ENCODE measurements at regions not wholly inside any gene's neighbourhood (a gene's known extent, or its start where the extent isn't known, plus 50 kb on each side); places are given as distances from the start of the nearest gene placed in this dataset.

DNA sequence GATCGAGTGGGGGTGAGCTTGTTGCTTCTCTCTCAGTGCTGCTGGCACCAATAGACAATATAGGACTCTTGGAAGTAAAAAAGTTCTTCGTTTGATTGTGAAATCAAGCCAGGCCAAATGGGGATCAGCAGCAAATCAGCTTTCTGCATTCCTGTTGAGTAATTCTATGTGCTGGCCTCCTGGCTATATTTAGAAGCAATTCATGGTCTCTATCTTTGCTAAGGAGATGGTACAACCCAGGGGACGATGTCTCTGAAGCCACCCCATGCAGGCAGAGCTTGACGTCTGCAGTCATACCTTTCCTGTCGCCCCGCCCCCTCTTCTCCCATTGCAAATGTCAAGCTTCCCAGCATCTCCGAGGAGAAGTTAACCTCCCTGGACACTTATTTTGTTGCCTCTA, 199.1 kb downstream of the SCP2D1 start:
- TF ChIP-seq CTCF (IDR thresholded peaks at IDR 0.05; ENCODE audit: unreplicated experiment in 3 of 3) = no peak
- H3K36me3 Mint-ChIP-seq (ENCODE audit: low read depth) = no peaks in the 10 kb centered on the region
- H3K9me3 Mint-ChIP-seq = no peaks in the 10 kb centered on the region
- no peak overlapping the region for H3K27ac Mint-ChIP-seq
- peaks cover 32% of the 10 kb centered on the region for H3K27me3 Mint-ChIP-seq (ENCODE audit: low read depth)
- H3K4me3 Mint-ChIP-seq = no peak overlapping the region
- peaks cover 28% of the 10 kb centered on the region for H3K4me1 Mint-ChIP-seq

DNA sequence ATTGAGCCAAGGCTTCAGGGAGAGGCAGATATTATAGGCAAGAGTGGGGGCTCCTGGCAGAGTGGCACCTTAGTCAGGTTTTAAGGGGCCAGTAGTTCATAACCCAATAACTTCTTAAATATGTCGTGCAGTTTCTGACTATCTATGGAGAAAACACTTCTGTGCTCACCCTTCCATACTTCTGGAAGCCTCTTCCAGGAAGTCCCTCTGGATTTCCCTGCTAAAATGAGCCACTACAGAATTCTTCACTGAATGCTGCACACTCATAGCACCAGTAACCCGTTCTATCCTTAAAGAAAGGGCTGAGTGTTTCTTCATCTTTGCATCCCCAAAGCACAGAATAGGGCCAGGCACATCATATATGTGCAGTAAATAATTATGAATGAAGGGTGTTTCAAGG, 198.5 kb upstream of the SLC24A3 start:
- no peak overlapping the region for H3K4me3 Mint-ChIP-seq
- peaks cover 32% of the 10 kb centered on the region for H3K4me1 Mint-ChIP-seq
- H3K36me3 Mint-ChIP-seq (ENCODE audit: low read depth) = no peaks in the 10 kb centered on the region
- no peaks in the 10 kb centered on the region for H3K9me3 Mint-ChIP-seq
- no peak for TF ChIP-seq CTCF (IDR thresholded peaks at IDR 0.05; ENCODE audit: unreplicated experiment in 3 of 3)
- H3K27ac Mint-ChIP-seq = no peak overlapping the region
- H3K27me3 Mint-ChIP-seq (ENCODE audit: low read depth) = peaks cover 24% of the 10 kb centered on the region

- peaks cover 42% of the 10 kb centered on the region for H3K4me1 Mint-ChIP-seq
- no peak overlapping the region for H3K4me3 Mint-ChIP-seq
- no peaks in the 10 kb centered on the region for H3K9me3 Mint-ChIP-seq
- H3K36me3 Mint-ChIP-seq (ENCODE audit: low read depth) = no peaks in the 10 kb centered on the region
- no peak for TF ChIP-seq CTCF (IDR thresholded peaks at IDR 0.05; ENCODE audit: unreplicated experiment in 3 of 3)
- peaks cover 22% of the 10 kb centered on the region for H3K27me3 Mint-ChIP-seq (ENCODE audit: low read depth)
- H3K27ac Mint-ChIP-seq = peak overlapping the region in 1 of 3 experiments; percentile 63
Measured at GRCh38 chr20:19015351-19016139, 196.9 kb upstream of the SLC24A3 start.

GRCh38 chr20:19016140-19016497, 196.3 kb upstream of the SLC24A3 start:
- Mint-ChIP-seq H3K36me3 (ENCODE audit: low read depth) (no peaks in the 10 kb centered on the region), H3K27ac (peak overlapping the region in 1 of 3 experiments; percentile 63), H3K4me1 (peaks cover 43% of the 10 kb centered on the region), H3K4me3 (no peak overlapping the region), H3K27me3 (ENCODE audit: low read depth) (peaks cover 22% of the 10 kb centered on the region), H3K9me3 (no peaks in the 10 kb centered on the region)
- no peak for TF ChIP-seq CTCF (IDR thresholded peaks at IDR 0.05; ENCODE audit: unreplicated experiment in 3 of 3)

GRCh38 chr20:19017104-19017690, 195.2 kb upstream of the SLC24A3 start:
- peaks cover 43% of the 10 kb centered on the region for H3K4me1 Mint-ChIP-seq
- no peak overlapping the region for H3K4me3 Mint-ChIP-seq
- no peak overlapping the region for H3K27ac Mint-ChIP-seq
- peaks cover 22% of the 10 kb centered on the region for H3K27me3 Mint-ChIP-seq (ENCODE audit: low read depth)
- H3K9me3 Mint-ChIP-seq = no peaks in the 10 kb centered on the region
- no peak for TF ChIP-seq CTCF (IDR thresholded peaks at IDR 0.05; ENCODE audit: unreplicated experiment in 3 of 3)
- H3K36me3 Mint-ChIP-seq (ENCODE audit: low read depth) = no peaks in the 10 kb centered on the region

DNA sequence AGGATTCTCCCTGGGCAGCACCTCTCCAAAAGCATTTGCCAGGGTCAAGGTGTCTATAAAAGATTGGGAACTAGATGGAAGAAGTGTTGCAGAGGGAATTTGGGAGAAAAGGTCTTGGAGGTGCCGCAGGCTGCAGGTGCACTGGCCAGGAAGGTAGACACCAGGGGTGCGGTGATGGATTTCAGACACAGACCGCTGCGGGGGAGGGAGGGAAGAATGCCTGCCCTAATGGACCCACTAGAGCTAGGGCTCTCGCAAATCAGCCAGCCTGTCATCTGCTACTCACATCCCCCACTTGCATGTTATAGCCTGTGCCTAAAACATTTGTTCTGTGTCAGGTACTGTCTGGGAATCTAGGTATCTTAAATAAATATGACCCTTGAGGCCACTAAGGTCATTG, 193.6 kb upstream of the SLC24A3 start:
- H3K36me3 Mint-ChIP-seq (ENCODE audit: low read depth) = no peaks in the 10 kb centered on the region
- peaks cover 15% of the 10 kb centered on the region for H3K27me3 Mint-ChIP-seq (ENCODE audit: low read depth)
- H3K4me3 Mint-ChIP-seq = no peak overlapping the region
- no peaks in the 10 kb centered on the region for H3K9me3 Mint-ChIP-seq
- peak overlapping the region in 1 of 3 experiments; percentile 3 for H3K27ac Mint-ChIP-seq
- no peak for TF ChIP-seq CTCF (IDR thresholded peaks at IDR 0.05; ENCODE audit: unreplicated experiment in 3 of 3)
- H3K4me1 Mint-ChIP-seq = peaks cover 30% of the 10 kb centered on the region
